RWPE2 (cell line): ENCODE measurements at regions not wholly inside any gene's neighbourhood (a gene's known extent, or its start where the extent isn't known, plus 50 kb on each side); places are given as distances from the start of the nearest gene placed in this dataset.
"Not testable (repeated sequence)": the region's sequence is repeated elsewhere in the genome, so short reads cannot be mapped to it uniquely, and the experiment has no call there.

Source experiments
- ATAC-seq: fragments of 200-7000 bp; cut with Tn5 transposase; 3 replicates; pipeline ENCODE4 v1.9.1; 2021; ENCODE audit warnings: low read depth
- DNase-seq: peaks from one replicate; pipeline ENCODE4 v3.0.0-alpha.2; 2020; ENCODE audit warnings: low spot score
- H3K27ac ChIP-seq: fragments of 450-650 bp; 2 replicates; pipeline ENCODE4 v1.5.1; 2017; ENCODE audit warnings: mild to moderate bottlenecking; ENCODE audit not compliant: poor library complexity, severe bottlenecking
- H3K27me3 ChIP-seq: fragments of 250-450 bp; sonication (Bioruptor Pico); 2 replicates; pipeline ENCODE4 v1.5.1; 2021; ENCODE audit warnings: mild to moderate bottlenecking, moderate library complexity; ENCODE audit not compliant: insufficient read depth, poor library complexity, severe bottlenecking
- H3K36me3 ChIP-seq: fragments of 250-450 bp; sonication (Bioruptor Pico); 2 replicates; pipeline ENCODE4 v1.5.1; 2020; ENCODE audit warnings: low read depth, mild to moderate bottlenecking, moderate library complexity
- H3K4me1 ChIP-seq: fragments of 250-450 bp; sonication (Bioruptor Pico); 2 replicates; pipeline ENCODE4 v1.5.1; 2021; ENCODE audit warnings: mild to moderate bottlenecking, moderate library complexity; ENCODE audit not compliant: insufficient read depth, poor library complexity, severe bottlenecking
- H3K4me3 ChIP-seq: fragments of 250-450 bp; sonication (Bioruptor Pico); 2 replicates; pipeline ENCODE4 v1.5.1; 2021; ENCODE audit warnings: mild to moderate bottlenecking, moderate library complexity; ENCODE audit not compliant: severe bottlenecking
- H3K9me3 ChIP-seq: fragments of 250-450 bp; sonication (Bioruptor Pico); 2 replicates; pipeline ENCODE4 v1.5.1; 2021; ENCODE audit warnings: mild to moderate bottlenecking, moderate library complexity; ENCODE audit not compliant: severe bottlenecking
- TF ChIP-seq, protein P1 (sequence below): fragments of 450-650 bp; IDR thresholded peaks from one replicate; pipeline ENCODE4 v1.5.1; 2017; ENCODE audit warnings: mild to moderate bottlenecking, moderate library complexity; ENCODE audit not compliant: poor library complexity, severe bottlenecking

GRCh38 chr1:101116006-101116405 lies 90.4 kb upstream of the DPH5 start:
- Histone ChIP-seq H3K9me3 (no peaks in the 10 kb centered on the region), H3K36me3 (no peaks in the 10 kb centered on the region), H3K4me3 (no peak overlapping the region), H3K27me3 (no peaks in the 10 kb centered on the region), H3K4me1 (no peaks in the 10 kb centered on the region), H3K27ac (no peak overlapping the region)
- TF ChIP-seq, protein P1, sequence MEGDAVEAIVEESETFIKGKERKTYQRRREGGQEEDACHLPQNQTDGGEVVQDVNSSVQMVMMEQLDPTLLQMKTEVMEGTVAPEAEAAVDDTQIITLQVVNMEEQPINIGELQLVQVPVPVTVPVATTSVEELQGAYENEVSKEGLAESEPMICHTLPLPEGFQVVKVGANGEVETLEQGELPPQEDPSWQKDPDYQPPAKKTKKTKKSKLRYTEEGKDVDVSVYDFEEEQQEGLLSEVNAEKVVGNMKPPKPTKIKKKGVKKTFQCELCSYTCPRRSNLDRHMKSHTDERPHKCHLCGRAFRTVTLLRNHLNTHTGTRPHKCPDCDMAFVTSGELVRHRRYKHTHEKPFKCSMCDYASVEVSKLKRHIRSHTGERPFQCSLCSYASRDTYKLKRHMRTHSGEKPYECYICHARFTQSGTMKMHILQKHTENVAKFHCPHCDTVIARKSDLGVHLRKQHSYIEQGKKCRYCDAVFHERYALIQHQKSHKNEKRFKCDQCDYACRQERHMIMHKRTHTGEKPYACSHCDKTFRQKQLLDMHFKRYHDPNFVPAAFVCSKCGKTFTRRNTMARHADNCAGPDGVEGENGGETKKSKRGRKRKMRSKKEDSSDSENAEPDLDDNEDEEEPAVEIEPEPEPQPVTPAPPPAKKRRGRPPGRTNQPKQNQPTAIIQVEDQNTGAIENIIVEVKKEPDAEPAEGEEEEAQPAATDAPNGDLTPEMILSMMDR: no peak
- ATAC-seq (no peak), DNase-seq (no peak)

- H3K27me3 ChIP-seq: no peaks in the 10 kb centered on the region
- TF ChIP-seq, protein P1: no peak
- H3K36me3 ChIP-seq: no peaks in the 10 kb centered on the region
- no peak overlapping the region for H3K4me3 ChIP-seq
- ATAC-seq (no peak), DNase-seq (no peak)
- no peak overlapping the region for H3K27ac ChIP-seq
- no peaks in the 10 kb centered on the region for H3K9me3 ChIP-seq
- no peaks in the 10 kb centered on the region for H3K4me1 ChIP-seq
These were observed 89.5 kb upstream of the DPH5 start for GRCh38 chr1:101115112-101115511.

- ATAC-seq, H3K36me3 ChIP-seq, H3K4me1 ChIP-seq: not testable (repeated sequence)
These were observed 88.5 kb upstream of the DPH5 start for GRCh38 chr1:101114128-101114527.

DNA sequence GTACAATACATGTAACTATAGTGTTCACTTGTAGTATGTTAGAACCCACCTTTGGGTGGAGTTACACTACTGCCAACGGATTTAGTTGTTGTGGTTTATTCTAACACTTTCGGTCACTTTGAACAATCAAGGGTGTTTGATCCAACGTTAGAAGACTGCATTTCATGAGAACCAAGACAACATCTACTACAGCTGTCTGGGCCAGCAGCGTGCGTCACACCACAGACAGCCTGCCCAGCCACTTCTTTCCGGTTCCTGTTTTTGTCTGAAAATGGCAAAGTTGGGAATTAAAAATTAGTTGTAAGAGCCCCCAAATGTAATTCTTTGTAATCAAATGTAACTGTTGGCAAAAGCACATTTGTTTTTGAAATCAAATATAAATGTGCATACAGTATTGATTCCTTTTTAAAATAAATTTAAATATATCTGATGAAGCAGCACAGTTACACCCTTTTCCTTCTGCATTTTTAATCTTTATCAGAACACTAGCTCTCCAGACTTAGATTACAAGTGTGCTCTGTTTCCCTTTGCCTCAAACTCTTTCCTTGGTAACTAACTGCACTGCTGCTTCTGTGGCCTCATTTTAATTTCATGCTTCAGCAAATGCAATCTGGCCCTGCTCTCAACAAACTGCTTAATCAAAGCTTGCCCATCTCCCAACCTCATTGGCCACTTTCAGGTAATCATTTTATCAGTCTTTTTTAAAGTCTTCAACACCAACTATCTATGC lies 86.6 kb upstream of the DPH5 start:
- no peaks in the 10 kb centered on the region for H3K27me3 ChIP-seq
- no peak for ATAC-seq
- no peak overlapping the region for H3K4me3 ChIP-seq
- TF ChIP-seq, protein P1: no peak
- no peaks in the 10 kb centered on the region for H3K36me3 ChIP-seq
- no peak for DNase-seq
- no peaks in the 10 kb centered on the region for H3K9me3 ChIP-seq
- H3K27ac ChIP-seq: no peak overlapping the region
- no peaks in the 10 kb centered on the region for H3K4me1 ChIP-seq

More at GRCh38 chr1:101114128-101114527, 88.5 kb upstream of the DPH5 start:
- H3K4me3 ChIP-seq, H3K9me3 ChIP-seq, DNase-seq, H3K27me3 ChIP-seq, H3K27ac ChIP-seq: not testable (repeated sequence)

DNA sequence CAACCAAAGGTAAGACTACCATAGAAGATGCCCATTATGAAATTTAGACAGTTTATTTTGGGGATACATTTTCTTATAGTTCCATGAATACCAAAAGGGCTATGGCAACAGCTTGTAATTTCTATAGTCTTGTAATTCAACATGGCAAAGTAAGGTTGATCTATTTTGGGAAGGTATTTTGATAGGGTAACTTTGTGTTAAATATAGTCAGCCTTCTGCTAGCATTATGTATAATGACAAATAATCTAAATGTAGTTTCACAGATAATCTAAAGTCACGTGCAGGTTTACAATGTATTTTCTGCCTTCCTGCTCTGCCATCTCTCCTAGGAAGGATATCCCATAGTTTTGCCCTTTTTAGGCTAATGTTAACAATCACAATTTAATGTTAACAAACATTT lies 85.9 kb upstream of the DPH5 start:
- H3K4me3 ChIP-seq: no peak overlapping the region
- TF ChIP-seq, protein P1: no peak
- no peak for DNase-seq
- no peaks in the 10 kb centered on the region for H3K4me1 ChIP-seq
- no peaks in the 10 kb centered on the region for H3K27me3 ChIP-seq
- no peaks in the 10 kb centered on the region for H3K36me3 ChIP-seq
- H3K9me3 ChIP-seq: no peaks in the 10 kb centered on the region
- H3K27ac ChIP-seq: no peak overlapping the region
- ATAC-seq: no peak
